ENCODE measurements at regions not wholly inside any gene's neighbourhood (a gene's known extent, or its start where the extent isn't known, plus 50 kb on each side); places are given as distances from the start of the nearest gene placed in this dataset.

- no peak for TF ChIP-seq CTCF (IDR thresholded peaks at IDR 0.05; ENCODE audit: low read depth, low read length, missing control alignments)
- DNase-seq, result no peak
- H3K27ac ChIP-seq, result no peak overlapping the region
- no peak overlapping the region for H3K4me3 ChIP-seq (ENCODE audit: low read depth, low read length)
- in situ Hi-C loops (cut with HindIII; ENCODE audit: low pct_ligation_motif_present, low sequenced_read_pairs), result loop anchor here (25.0 kb wide), 1 partner anchor 403 kb away; the partner anchor contains the start of gene FUT8
- no peaks in the 10 kb centered on the region for H3K36me3 ChIP-seq (replicated peaks)
- no peaks in the 10 kb centered on the region for H3K27me3 ChIP-seq (replicated peaks)
Observed at GRCh38 chr14:65815127-65815526, 402.6 kb downstream of the FUT8 start.

GRCh38 chr14:65817011-65817410, 404.5 kb downstream of the FUT8 start:
- H3K27me3 ChIP-seq (replicated peaks), result no peaks in the 10 kb centered on the region
- TF ChIP-seq CTCF (IDR thresholded peaks at IDR 0.05; ENCODE audit: low read depth, low read length, missing control alignments), result no peak
- H3K4me3 ChIP-seq (ENCODE audit: low read depth, low read length), result no peak overlapping the region
- DNase-seq, result no peak
- H3K27ac ChIP-seq, result no peak overlapping the region
- in situ Hi-C loops (cut with HindIII; ENCODE audit: low pct_ligation_motif_present, low sequenced_read_pairs), result loop anchor here (25.0 kb wide), 1 partner anchor 405 kb away; the partner anchor contains the start of gene FUT8
- no peaks in the 10 kb centered on the region for H3K36me3 ChIP-seq (replicated peaks)

- DNase-seq, result no peak
- in situ Hi-C loops (cut with HindIII; ENCODE audit: low pct_ligation_motif_present, low sequenced_read_pairs), result loop anchor here (25.0 kb wide), 1 partner anchor 407 kb away; the partner anchor contains the start of gene FUT8
- Histone ChIP-seq H3K27me3 (replicated peaks) (no peaks in the 10 kb centered on the region), H3K27ac (no peak overlapping the region), H3K36me3 (replicated peaks) (no peaks in the 10 kb centered on the region), H3K4me3 (ENCODE audit: low read depth, low read length) (no peak overlapping the region)
- TF ChIP-seq CTCF (IDR thresholded peaks at IDR 0.05; ENCODE audit: low read depth, low read length, missing control alignments), result no peak
Observed at GRCh38 chr14:65819569-65819968, 407.0 kb downstream of the FUT8 start.

- DNase-seq, result no peak
- in situ Hi-C loops (cut with HindIII; ENCODE audit: low pct_ligation_motif_present, low sequenced_read_pairs), result loop anchor here (25.0 kb wide), 1 partner anchor 409 kb away; the partner anchor contains the start of gene FUT8
- H3K27ac ChIP-seq, result no peak overlapping the region
- peaks cover 2% of the 10 kb centered on the region for H3K27me3 ChIP-seq (replicated peaks)
- no peaks in the 10 kb centered on the region for H3K36me3 ChIP-seq (replicated peaks)
- TF ChIP-seq CTCF (IDR thresholded peaks at IDR 0.05; ENCODE audit: low read depth, low read length, missing control alignments), result no peak
- H3K4me3 ChIP-seq (ENCODE audit: low read depth, low read length), result no peak overlapping the region
Observed at GRCh38 chr14:65821224-65821753, 408.8 kb downstream of the FUT8 start.

GRCh38 chr14:65824285-65824977, 411.9 kb downstream of the FUT8 start:
- peaks cover 2% of the 10 kb centered on the region for H3K27me3 ChIP-seq (replicated peaks)
- H3K4me3 ChIP-seq (ENCODE audit: low read depth, low read length), result no peak overlapping the region
- H3K27ac ChIP-seq, result no peak overlapping the region
- DNase-seq, result peak; percentile 39
- peak; percentile 93 for TF ChIP-seq CTCF (IDR thresholded peaks at IDR 0.05; ENCODE audit: low read depth, low read length, missing control alignments)
- in situ Hi-C loops (cut with HindIII; ENCODE audit: low pct_ligation_motif_present, low sequenced_read_pairs), result loop anchor here (25.0 kb wide), 1 partner anchor 412 kb away; the partner anchor contains the start of gene FUT8
- no peaks in the 10 kb centered on the region for H3K36me3 ChIP-seq (replicated peaks)

All from brain microvascular endothelial cell (primary cell).